ENCODE measurements at regions not wholly inside any gene's neighbourhood (a gene's known extent, or its start where the extent isn't known, plus 50 kb on each side); places are given as distances from the start of the nearest gene placed in this dataset.

DNA sequence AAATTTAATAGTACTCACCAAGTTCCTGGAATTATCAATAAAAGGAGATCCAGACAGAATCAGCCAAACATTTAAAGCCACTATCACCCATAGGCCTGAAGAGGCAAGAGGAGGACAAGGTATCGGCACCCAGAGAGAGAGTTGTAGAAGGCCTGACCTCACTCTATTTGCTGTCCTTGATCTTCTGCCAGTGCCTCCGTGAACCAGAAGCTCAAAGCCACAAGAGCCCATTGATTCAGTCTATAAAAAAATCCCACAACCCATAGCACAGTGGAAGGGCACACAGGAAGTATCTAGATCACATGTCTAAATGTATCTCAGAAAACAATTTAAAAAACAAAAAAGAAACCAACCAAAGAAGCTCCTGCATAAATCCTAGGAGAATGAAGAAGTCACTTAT, 68.6 kb upstream of the FAM174B start:
- TF ChIP-seq, protein P1, sequence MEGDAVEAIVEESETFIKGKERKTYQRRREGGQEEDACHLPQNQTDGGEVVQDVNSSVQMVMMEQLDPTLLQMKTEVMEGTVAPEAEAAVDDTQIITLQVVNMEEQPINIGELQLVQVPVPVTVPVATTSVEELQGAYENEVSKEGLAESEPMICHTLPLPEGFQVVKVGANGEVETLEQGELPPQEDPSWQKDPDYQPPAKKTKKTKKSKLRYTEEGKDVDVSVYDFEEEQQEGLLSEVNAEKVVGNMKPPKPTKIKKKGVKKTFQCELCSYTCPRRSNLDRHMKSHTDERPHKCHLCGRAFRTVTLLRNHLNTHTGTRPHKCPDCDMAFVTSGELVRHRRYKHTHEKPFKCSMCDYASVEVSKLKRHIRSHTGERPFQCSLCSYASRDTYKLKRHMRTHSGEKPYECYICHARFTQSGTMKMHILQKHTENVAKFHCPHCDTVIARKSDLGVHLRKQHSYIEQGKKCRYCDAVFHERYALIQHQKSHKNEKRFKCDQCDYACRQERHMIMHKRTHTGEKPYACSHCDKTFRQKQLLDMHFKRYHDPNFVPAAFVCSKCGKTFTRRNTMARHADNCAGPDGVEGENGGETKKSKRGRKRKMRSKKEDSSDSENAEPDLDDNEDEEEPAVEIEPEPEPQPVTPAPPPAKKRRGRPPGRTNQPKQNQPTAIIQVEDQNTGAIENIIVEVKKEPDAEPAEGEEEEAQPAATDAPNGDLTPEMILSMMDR (IDR thresholded peaks at IDR 0.05) = no peak
- 42% methylated on average over 2 of the region's 2 CpGs for WGBS (ENCODE audit: insufficient coverage)
- Mint-ChIP-seq H3K27ac (no peak overlapping the region), H3K9me3 (no peaks in the 10 kb centered on the region), H3K36me3 (no peaks in the 10 kb centered on the region), H3K27me3 (ENCODE audit: low read depth in 2 of 2) (peaks cover 0 to 6% of the 10 kb centered on the region in 2 donors), H3K4me3 (no peak overlapping the region), H3K4me1 (peaks cover 4 to 6% of the 10 kb centered on the region in 2 donors)
- intact Hi-C loops (cut with micrococcal nuclease) = no loop called here
- Histone ChIP-seq H3K4me1 (ENCODE audit: control insufficient read depth, insufficient read depth, low read length) (peaks cover 4% of the 10 kb centered on the region), H3K27ac (ENCODE audit: low read length) (no peak overlapping the region), H3K27me3 (ENCODE audit: control insufficient read depth, insufficient read depth, low read length) (no peaks in the 10 kb centered on the region), H3K4me3 (ENCODE audit: low read length) (no peak overlapping the region), H3K9me3 (ENCODE audit: control insufficient read depth, insufficient read depth, low read length) (no peaks in the 10 kb centered on the region), H3K36me3 (ENCODE audit: control insufficient read depth, insufficient read depth, low read length) (no peaks in the 10 kb centered on the region)
- DNase-seq (peak in 1 of 2 donors; percentile 55), ATAC-seq (no peak)

DNA sequence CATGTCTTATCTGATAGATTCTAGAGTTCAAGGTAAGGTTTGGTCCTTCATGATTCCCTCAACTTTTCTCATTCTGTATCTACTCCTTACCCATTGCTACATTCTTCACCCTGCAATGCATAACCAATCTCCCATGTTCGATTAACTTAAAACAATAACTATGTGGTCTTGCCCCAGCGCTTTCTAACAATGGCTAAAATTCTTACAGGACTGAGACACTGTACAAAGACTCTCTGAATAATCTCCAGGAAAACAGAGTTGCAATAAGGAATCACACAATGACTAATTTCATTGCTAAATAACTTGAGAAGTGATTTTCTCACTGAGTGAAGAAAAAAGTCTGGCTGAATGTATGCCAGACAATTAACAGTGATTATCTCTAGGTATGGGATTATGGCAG, 69.6 kb upstream of the FAM174B start:
- Histone ChIP-seq H3K4me3 (ENCODE audit: low read length) (no peak overlapping the region), H3K36me3 (ENCODE audit: control insufficient read depth, insufficient read depth, low read length) (no peaks in the 10 kb centered on the region), H3K4me1 (ENCODE audit: control insufficient read depth, insufficient read depth, low read length) (peaks cover 4% of the 10 kb centered on the region), H3K27me3 (ENCODE audit: control insufficient read depth, insufficient read depth, low read length) (no peaks in the 10 kb centered on the region), H3K27ac (ENCODE audit: low read length) (no peak overlapping the region), H3K9me3 (ENCODE audit: control insufficient read depth, insufficient read depth, low read length) (no peaks in the 10 kb centered on the region)
- Mint-ChIP-seq H3K27ac (no peak overlapping the region), H3K4me3 (no peak overlapping the region), H3K9me3 (no peaks in the 10 kb centered on the region), H3K27me3 (ENCODE audit: low read depth in 2 of 2) (peaks cover 0 to 6% of the 10 kb centered on the region in 2 donors), H3K4me1 (peaks cover 4 to 6% of the 10 kb centered on the region in 2 donors), H3K36me3 (no peaks in the 10 kb centered on the region)
- ATAC-seq = no peak
- 98% methylated on average over 2 of the region's 2 CpGs for WGBS (ENCODE audit: insufficient coverage)
- no peak for DNase-seq
- intact Hi-C loops (cut with micrococcal nuclease) = no loop called here
- TF ChIP-seq, protein P1 (IDR thresholded peaks at IDR 0.05) = no peak

DNA sequence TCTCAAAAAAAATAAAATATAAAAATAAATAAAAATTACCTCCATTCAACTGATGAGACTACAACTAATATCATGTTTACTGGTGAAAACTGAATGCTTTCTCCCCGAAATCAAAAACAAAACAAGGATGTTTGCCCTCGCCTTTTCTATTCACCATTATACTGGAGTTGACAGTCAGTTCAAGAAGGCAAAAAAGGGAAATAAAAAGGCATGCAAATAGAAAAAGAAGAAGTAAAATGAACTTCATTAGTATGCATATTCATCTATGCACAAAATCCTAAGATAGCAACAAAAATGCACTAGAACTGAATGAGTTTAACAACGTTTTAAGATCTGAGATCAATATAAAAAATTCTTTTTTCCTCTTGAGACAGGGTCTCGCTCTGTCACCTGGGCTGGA, 72.7 kb upstream of the FAM174B start:
- DNase-seq (no peak), ATAC-seq (no peak)
- no peaks in the 10 kb centered on the region for H3K27me3 ChIP-seq (ENCODE audit: control insufficient read depth, insufficient read depth, low read length)
- H3K27ac ChIP-seq (ENCODE audit: low read length) = no peak overlapping the region
- 52% methylated on average over 2 of the region's 4 CpGs for WGBS (ENCODE audit: insufficient coverage)
- H3K9me3 ChIP-seq (ENCODE audit: control insufficient read depth, insufficient read depth, low read length) = no peaks in the 10 kb centered on the region
- peaks cover 4% of the 10 kb centered on the region for H3K4me1 ChIP-seq (ENCODE audit: control insufficient read depth, insufficient read depth, low read length)
- Mint-ChIP-seq H3K4me1 (peaks cover 4 to 6% of the 10 kb centered on the region in 2 donors), H3K36me3 (no peaks in the 10 kb centered on the region), H3K9me3 (no peaks in the 10 kb centered on the region), H3K27ac (no peak overlapping the region), H3K4me3 (no peak overlapping the region), H3K27me3 (ENCODE audit: low read depth in 2 of 2) (peaks cover 0 to 4% of the 10 kb centered on the region in 2 donors)
- TF ChIP-seq, protein P1 (IDR thresholded peaks at IDR 0.05) = no peak
- no peaks in the 10 kb centered on the region for H3K36me3 ChIP-seq (ENCODE audit: control insufficient read depth, insufficient read depth, low read length)
- intact Hi-C loops (cut with micrococcal nuclease) = no loop called here
- no peak overlapping the region for H3K4me3 ChIP-seq (ENCODE audit: low read length)
